C4-2B (cell line): ENCODE measurements at regions not wholly inside any gene's neighbourhood (a gene's known extent, or its start where the extent isn't known, plus 50 kb on each side); places are given as distances from the start of the nearest gene placed in this dataset.

Experiments
- ZFX ChIP-seq: fragments of 450-650 bp; IDR thresholded peaks from 2 replicates; pipeline ENCODE4 v1.6.1; 2017
- TF ChIP-seq, protein P1 (sequence below): fragments of 450-650 bp; conservative IDR thresholded peaks from 2 replicates; pipeline ENCODE4 v1.5.1; 2017; ENCODE audit warnings: mild to moderate bottlenecking

DNA sequence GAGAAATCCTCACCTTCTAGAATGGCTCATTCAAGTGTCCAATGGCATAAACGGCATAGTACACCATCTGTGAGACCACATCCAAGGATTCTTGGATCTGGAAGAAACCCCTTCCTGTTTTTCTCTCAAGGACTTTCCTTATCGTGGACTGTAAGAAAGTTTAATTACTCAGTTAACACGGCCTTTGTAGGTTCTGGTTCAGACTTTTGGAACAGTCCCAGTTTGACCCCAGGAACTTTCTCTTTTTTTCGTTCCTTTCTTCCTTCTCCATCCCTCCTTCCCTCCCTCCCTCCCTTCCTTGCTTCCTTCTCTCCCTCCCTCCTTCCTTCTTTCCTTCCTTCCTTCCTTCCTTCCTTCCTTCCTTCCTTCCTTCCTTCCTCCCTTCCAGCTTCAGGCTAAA, 343.5 kb upstream of the SMIM31 start:
- TF ChIP-seq, protein P1, sequence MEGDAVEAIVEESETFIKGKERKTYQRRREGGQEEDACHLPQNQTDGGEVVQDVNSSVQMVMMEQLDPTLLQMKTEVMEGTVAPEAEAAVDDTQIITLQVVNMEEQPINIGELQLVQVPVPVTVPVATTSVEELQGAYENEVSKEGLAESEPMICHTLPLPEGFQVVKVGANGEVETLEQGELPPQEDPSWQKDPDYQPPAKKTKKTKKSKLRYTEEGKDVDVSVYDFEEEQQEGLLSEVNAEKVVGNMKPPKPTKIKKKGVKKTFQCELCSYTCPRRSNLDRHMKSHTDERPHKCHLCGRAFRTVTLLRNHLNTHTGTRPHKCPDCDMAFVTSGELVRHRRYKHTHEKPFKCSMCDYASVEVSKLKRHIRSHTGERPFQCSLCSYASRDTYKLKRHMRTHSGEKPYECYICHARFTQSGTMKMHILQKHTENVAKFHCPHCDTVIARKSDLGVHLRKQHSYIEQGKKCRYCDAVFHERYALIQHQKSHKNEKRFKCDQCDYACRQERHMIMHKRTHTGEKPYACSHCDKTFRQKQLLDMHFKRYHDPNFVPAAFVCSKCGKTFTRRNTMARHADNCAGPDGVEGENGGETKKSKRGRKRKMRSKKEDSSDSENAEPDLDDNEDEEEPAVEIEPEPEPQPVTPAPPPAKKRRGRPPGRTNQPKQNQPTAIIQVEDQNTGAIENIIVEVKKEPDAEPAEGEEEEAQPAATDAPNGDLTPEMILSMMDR: no peak
- no peak for TF ChIP-seq ZFX
